ENCODE measurements at regions not wholly inside any gene's neighbourhood (a gene's known extent, or its start where the extent isn't known, plus 50 kb on each side); places are given as distances from the start of the nearest gene placed in this dataset.

DNA sequence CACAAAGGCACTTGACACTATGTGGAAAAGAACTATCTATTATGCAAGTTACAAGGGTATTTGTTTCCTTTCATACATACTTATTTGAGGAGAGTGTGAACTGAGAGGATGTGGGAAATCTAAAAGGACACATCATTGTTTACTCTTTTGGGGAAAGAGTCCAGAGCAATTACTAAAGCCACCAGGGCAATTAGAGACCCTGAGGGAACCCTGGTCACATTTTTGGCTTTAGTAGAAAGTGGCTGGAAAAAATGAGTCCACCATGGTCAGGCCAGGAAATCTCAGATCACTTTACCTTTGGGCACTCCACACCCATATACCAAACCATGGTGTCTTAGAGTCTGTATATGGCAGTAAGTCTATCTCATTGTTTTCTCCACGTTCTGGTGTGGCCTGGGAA is 243.3 kb downstream of the HLX start:
- Histone ChIP-seq H3K4me3 (ENCODE audit: low read length) (no peak overlapping the region), H3K27me3 (ENCODE audit: control insufficient read depth, insufficient read depth, low read length) (no peaks in the 10 kb centered on the region), H3K27ac (ENCODE audit: low read length) (no peak overlapping the region), H3K9me3 (replicated peaks; ENCODE audit: control insufficient read depth, low read depth, low read length) (peaks cover 2% of the 10 kb centered on the region), H3K4me1 (ENCODE audit: control insufficient read depth, insufficient read depth, low read length) (peaks cover 2% of the 10 kb centered on the region), H3K36me3 (ENCODE audit: control insufficient read depth, insufficient read depth, low read length) (no peaks in the 10 kb centered on the region)
- 50% methylated on average over 1 of the region's 1 CpG for WGBS (ENCODE audit: insufficient coverage)
- DNase-seq = no peak

DNA sequence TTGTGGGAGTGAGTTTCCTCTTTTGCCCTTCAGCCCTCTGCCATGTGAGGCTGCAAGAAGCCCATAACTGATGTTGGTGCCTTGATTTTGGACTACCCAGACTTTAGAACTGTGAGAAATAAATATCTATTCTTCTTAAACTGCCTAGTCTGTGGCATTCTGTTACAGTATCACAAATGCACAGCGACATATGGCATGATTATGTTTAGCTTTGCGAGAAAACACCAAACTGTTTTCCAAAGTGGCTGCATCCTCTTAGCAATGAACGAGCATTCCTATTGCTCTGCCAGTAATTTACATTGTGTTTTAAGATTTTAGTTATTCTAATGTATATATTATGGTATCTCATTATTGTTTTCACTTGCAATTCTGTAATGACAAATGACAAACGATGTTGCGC is 246.7 kb downstream of the HLX start:
- Histone ChIP-seq H3K27me3 (ENCODE audit: control insufficient read depth, insufficient read depth, low read length) (no peaks in the 10 kb centered on the region), H3K4me1 (ENCODE audit: control insufficient read depth, insufficient read depth, low read length) (no peaks in the 10 kb centered on the region), H3K27ac (ENCODE audit: low read length) (no peak overlapping the region), H3K9me3 (replicated peaks; ENCODE audit: control insufficient read depth, low read depth, low read length) (peaks cover 2% of the 10 kb centered on the region), H3K36me3 (ENCODE audit: control insufficient read depth, insufficient read depth, low read length) (no peaks in the 10 kb centered on the region), H3K4me3 (ENCODE audit: low read length) (no peak overlapping the region)
- no peak for DNase-seq
- 92% methylated on average over 2 of the region's 5 CpGs for WGBS (ENCODE audit: insufficient coverage)

DNA sequence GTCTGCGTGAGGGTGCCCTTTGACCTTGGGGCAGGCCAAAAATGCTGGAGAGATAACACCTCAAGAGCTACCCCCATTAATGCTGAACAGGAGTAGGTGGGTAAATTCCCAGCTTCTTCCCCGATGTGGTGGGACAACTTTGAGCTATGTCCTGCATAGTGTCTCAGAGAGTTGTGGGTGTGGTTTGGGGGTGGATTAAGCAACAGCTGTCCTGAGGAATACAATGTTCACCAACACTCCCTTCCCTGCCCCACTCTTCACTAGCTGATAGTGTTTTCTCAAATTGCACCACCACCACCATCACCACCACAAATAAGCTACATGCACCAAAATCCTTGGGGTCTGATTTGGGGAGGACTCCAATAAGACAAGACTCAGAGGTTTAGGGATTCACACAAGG is 258.4 kb downstream of the HLX start:
- no peak overlapping the region for H3K27ac ChIP-seq (ENCODE audit: low read length)
- H3K4me3 ChIP-seq (ENCODE audit: low read length) = no peak overlapping the region
- peaks cover 2% of the 10 kb centered on the region for H3K9me3 ChIP-seq (replicated peaks; ENCODE audit: control insufficient read depth, low read depth, low read length)
- H3K36me3 ChIP-seq (ENCODE audit: control insufficient read depth, insufficient read depth, low read length) = no peaks in the 10 kb centered on the region
- DNase-seq = no peak
- WGBS (ENCODE audit: insufficient coverage) = no CpG with 5 or more reads among the region's 2 CpGs
- H3K27me3 ChIP-seq (ENCODE audit: control insufficient read depth, insufficient read depth, low read length) = no peaks in the 10 kb centered on the region
- H3K4me1 ChIP-seq (ENCODE audit: control insufficient read depth, insufficient read depth, low read length) = no peaks in the 10 kb centered on the region

DNA sequence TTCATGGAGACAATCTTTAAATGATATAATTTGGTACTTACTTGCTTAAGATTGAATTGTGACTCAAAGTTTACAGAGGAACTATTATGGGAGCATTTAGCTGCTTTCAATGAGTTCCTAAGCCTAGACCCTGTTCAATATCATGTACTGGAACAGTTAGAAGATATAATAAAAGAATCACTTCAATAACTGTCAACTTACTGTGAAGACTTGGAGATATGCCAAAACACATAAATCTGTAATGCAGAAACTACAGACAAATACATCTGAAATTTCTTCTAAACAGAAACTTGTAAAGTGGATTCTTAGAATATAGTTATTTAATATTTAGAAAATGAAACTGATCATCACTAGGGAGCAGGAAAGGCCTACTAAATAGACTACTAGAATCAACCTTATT is 259.3 kb downstream of the HLX start:
- no peak for DNase-seq
- H3K36me3 ChIP-seq (ENCODE audit: control insufficient read depth, insufficient read depth, low read length) = no peaks in the 10 kb centered on the region
- no peaks in the 10 kb centered on the region for H3K4me1 ChIP-seq (ENCODE audit: control insufficient read depth, insufficient read depth, low read length)
- H3K4me3 ChIP-seq (ENCODE audit: low read length) = no peak overlapping the region
- H3K27me3 ChIP-seq (ENCODE audit: control insufficient read depth, insufficient read depth, low read length) = no peaks in the 10 kb centered on the region
- H3K9me3 ChIP-seq (replicated peaks; ENCODE audit: control insufficient read depth, low read depth, low read length) = peaks cover 2% of the 10 kb centered on the region
- no peak overlapping the region for H3K27ac ChIP-seq (ENCODE audit: low read length)

DNA sequence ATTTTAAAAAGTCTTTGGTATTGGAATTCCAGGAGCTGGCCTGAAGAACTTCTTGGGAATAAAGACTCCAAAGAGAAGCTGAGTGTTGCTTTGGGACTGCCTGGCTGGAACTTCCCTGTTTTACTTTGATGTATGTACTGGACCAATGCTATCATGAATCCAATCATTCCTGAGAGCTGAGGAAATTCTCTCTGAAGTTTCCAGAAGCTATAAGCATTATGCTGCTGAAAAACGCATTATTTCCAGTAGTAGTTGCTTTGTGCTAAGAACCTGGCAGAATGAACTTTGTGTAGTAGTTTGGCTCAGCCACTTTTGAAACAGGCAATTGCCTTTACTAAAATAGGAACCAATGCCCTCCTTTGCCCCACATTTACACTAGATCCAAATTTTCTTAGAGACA is 260.7 kb downstream of the HLX start:
- H3K27ac ChIP-seq (ENCODE audit: low read length) = no peak overlapping the region
- no peaks in the 10 kb centered on the region for H3K4me1 ChIP-seq (ENCODE audit: control insufficient read depth, insufficient read depth, low read length)
- H3K9me3 ChIP-seq (replicated peaks; ENCODE audit: control insufficient read depth, low read depth, low read length) = peaks cover 2% of the 10 kb centered on the region
- no peaks in the 10 kb centered on the region for H3K36me3 ChIP-seq (ENCODE audit: control insufficient read depth, insufficient read depth, low read length)
- WGBS (ENCODE audit: insufficient coverage) = no CpG with 5 or more reads among the region's 1 CpG
- H3K27me3 ChIP-seq (ENCODE audit: control insufficient read depth, insufficient read depth, low read length) = no peaks in the 10 kb centered on the region
- peak; percentile 88 for DNase-seq
- no peak overlapping the region for H3K4me3 ChIP-seq (ENCODE audit: low read length)

DNA sequence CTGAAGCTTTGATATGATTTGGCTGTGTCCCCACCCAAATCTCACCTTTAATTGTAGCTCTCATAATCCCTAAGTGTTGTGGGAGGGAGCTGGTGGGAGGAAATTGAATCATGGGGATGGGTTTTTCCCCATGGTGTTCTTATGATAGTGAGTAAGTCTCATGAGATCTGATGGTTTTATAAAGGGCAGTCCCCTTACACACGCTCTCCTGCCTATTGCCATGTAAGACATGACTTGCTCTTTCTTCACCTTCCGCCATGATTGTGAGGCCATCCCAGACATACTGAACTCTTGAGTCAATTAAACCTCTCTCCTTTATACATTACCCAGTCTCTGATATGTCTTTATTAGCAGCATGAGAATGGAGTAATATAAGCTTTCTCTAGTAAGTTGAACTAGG is 261.9 kb downstream of the HLX start:
- DNase-seq = no peak
- 100% methylated on average over 1 of the region's 2 CpGs for WGBS (ENCODE audit: insufficient coverage)
- Histone ChIP-seq H3K27me3 (ENCODE audit: control insufficient read depth, insufficient read depth, low read length) (no peaks in the 10 kb centered on the region), H3K36me3 (ENCODE audit: control insufficient read depth, insufficient read depth, low read length) (no peaks in the 10 kb centered on the region), H3K9me3 (replicated peaks; ENCODE audit: control insufficient read depth, low read depth, low read length) (peaks cover 2% of the 10 kb centered on the region), H3K4me1 (ENCODE audit: control insufficient read depth, insufficient read depth, low read length) (no peaks in the 10 kb centered on the region), H3K4me3 (ENCODE audit: low read length) (no peak overlapping the region), H3K27ac (ENCODE audit: low read length) (no peak overlapping the region)

DNA sequence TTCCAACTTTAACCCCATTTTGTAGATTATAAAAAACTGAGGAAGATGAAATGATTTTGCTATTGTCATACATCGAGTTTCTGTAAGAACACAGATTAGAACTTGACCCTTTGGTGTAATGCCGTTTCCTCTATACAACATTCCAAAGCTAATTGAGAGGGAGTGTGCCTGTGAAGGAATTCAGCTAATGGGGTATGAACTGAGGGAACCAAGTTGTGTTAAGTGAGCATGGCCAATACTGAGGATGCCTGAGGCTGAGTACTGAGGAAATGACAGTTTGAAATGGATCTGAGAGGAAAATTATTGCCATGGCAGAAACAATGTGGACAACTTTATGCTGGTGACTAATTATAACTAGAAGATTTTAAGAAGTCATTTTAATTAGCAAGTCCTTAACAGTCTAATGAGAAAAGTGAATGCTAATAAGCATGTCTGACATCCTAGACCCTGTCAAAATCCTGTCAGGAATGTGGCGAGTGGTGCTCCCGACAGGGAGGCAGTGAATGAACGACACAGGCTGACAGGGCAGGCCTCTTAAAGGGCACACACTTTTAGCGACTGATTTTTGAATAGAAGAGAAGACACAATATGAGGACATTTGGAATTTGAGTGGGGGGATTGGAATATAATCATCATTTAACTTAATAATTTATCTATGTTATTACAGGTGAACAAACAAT is 262.5 kb downstream of the HLX start:
- no peaks in the 10 kb centered on the region for H3K4me1 ChIP-seq (ENCODE audit: control insufficient read depth, insufficient read depth, low read length)
- WGBS (ENCODE audit: insufficient coverage) = 67% methylated on average over 2 of the region's 6 CpGs

DNA sequence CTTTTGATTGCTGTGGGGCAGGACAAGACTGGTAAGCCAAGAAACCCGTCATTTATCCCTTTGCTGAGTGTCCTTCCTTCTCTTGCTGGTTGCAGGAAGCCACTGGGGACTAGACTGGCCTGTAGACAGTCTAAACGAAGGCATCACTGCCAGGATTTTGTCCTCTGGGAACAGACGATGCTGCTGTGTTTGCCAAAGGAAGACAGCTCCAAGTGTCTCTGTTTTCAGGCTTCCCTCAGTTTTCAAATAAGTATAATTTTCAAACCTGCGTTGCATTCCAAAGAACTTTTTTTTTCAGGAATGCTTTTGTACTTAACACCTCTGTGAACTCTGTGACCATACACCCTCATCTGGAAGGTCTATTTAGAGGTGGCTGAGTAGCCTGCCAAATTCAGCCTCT is 269.4 kb downstream of the HLX start:
- WGBS (ENCODE audit: insufficient coverage) = 35% methylated on average over 2 of the region's 4 CpGs
- peak; percentile 81 for DNase-seq

More for the DNA sequence above, 262.5 kb downstream of the HLX start:
- Histone ChIP-seq H3K4me3 (ENCODE audit: low read length) (no peak overlapping the region), H3K36me3 (ENCODE audit: control insufficient read depth, insufficient read depth, low read length) (no peaks in the 10 kb centered on the region), H3K27me3 (ENCODE audit: control insufficient read depth, insufficient read depth, low read length) (no peaks in the 10 kb centered on the region), H3K27ac (ENCODE audit: low read length) (no peak overlapping the region), H3K9me3 (replicated peaks; ENCODE audit: control insufficient read depth, low read depth, low read length) (peaks cover 2% of the 10 kb centered on the region)
- DNase-seq = no peak

DNA sequence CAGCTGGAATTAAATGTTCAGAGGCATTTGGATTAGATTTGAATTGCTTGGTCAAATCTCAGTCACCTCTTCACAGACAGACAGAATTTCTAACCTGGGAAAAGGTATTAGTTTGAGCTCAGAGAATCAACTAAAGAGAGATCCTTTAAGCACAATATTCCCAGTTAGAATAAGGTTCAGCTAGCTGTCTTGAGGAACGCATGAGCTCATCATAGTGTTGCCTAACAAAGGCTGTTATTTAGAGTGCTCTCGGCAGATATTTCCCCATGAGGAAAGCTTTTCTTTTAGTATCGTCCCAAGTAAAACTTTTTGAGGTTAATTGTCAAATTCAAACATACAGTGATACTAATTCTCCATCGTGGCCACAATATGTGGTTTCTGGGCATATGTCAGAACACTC is 269.9 kb downstream of the HLX start:
- peak; percentile 84 for DNase-seq
- Histone ChIP-seq H3K4me1 (ENCODE audit: control insufficient read depth, insufficient read depth, low read length) (peaks cover 2% of the 10 kb centered on the region), H3K36me3 (ENCODE audit: control insufficient read depth, insufficient read depth, low read length) (no peaks in the 10 kb centered on the region), H3K27ac (ENCODE audit: low read length) (peak overlapping the region; percentile 30), H3K9me3 (replicated peaks; ENCODE audit: control insufficient read depth, low read depth, low read length) (peaks cover 3% of the 10 kb centered on the region), H3K27me3 (ENCODE audit: control insufficient read depth, insufficient read depth, low read length) (no peaks in the 10 kb centered on the region), H3K4me3 (ENCODE audit: low read length) (no peak overlapping the region)
- WGBS (ENCODE audit: insufficient coverage) = no CpG with 5 or more reads among the region's 4 CpGs

More for the DNA sequence above, 269.4 kb downstream of the HLX start:
- Histone ChIP-seq H3K27ac (ENCODE audit: low read length) (peak overlapping the region; percentile 30), H3K9me3 (replicated peaks; ENCODE audit: control insufficient read depth, low read depth, low read length) (peaks cover 3% of the 10 kb centered on the region), H3K4me1 (ENCODE audit: control insufficient read depth, insufficient read depth, low read length) (peaks cover 2% of the 10 kb centered on the region), H3K4me3 (ENCODE audit: low read length) (no peak overlapping the region), H3K27me3 (ENCODE audit: control insufficient read depth, insufficient read depth, low read length) (no peaks in the 10 kb centered on the region), H3K36me3 (ENCODE audit: control insufficient read depth, insufficient read depth, low read length) (no peaks in the 10 kb centered on the region)

DNA sequence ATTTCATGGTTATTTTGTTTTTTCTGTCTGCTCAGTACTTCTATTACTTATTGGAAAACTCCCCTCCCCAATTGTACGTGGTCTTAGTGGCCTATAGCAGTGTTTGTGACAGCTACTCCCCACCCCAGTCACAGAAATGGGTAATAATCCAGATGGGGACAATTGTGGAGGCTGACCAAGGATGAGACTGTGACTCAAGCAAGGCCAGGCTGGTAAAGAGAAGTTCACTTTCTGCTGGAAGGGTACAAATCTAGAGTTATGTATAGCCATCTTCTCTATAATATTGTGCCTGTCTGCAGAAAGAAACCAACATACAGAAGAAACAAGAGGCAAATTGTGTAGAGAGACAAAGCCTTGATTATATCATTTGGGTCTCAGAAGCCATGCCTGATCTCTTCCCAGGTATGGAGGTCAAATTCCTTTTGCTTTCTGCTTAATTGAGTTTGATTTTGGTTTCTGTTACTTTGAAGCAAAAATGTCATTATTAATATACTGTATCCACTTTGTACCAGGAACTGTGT is 270.4 kb downstream of the HLX start:
- Histone ChIP-seq H3K9me3 (replicated peaks; ENCODE audit: control insufficient read depth, low read depth, low read length) (peaks cover 3% of the 10 kb centered on the region), H3K4me1 (ENCODE audit: control insufficient read depth, insufficient read depth, low read length) (peaks cover 2% of the 10 kb centered on the region), H3K36me3 (ENCODE audit: control insufficient read depth, insufficient read depth, low read length) (no peaks in the 10 kb centered on the region), H3K27me3 (ENCODE audit: control insufficient read depth, insufficient read depth, low read length) (no peaks in the 10 kb centered on the region), H3K4me3 (ENCODE audit: low read length) (no peak overlapping the region), H3K27ac (ENCODE audit: low read length) (no peak overlapping the region)
- no CpG with 5 or more reads among the region's 1 CpG for WGBS (ENCODE audit: insufficient coverage)
- DNase-seq = no peak

DNA sequence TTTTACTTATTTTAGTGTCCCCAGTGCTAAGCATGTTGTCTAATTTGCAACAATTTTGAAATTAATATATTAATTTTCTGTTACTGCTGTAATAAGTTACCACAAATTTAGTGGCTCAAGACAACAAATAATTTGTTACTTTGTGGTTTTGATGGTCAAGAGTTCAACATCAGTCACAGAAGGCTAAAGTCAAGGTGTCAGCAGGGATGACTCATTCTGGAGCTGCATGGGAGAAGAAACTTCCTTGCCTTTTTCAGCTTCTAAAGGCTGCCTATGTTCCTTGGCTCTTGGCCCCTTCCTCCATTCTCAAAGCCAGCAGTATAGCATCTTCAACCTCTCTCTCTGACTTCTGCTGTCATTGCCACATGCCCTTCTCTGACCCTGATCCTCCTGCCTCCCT is 271.8 kb downstream of the HLX start:
- Histone ChIP-seq H3K27ac (ENCODE audit: low read length) (no peak overlapping the region), H3K4me3 (ENCODE audit: low read length) (no peak overlapping the region), H3K9me3 (replicated peaks; ENCODE audit: control insufficient read depth, low read depth, low read length) (peaks cover 3% of the 10 kb centered on the region), H3K36me3 (ENCODE audit: control insufficient read depth, insufficient read depth, low read length) (no peaks in the 10 kb centered on the region), H3K27me3 (ENCODE audit: control insufficient read depth, insufficient read depth, low read length) (no peaks in the 10 kb centered on the region), H3K4me1 (ENCODE audit: control insufficient read depth, insufficient read depth, low read length) (peaks cover 2% of the 10 kb centered on the region)
- DNase-seq = no peak
